Right lobe of liver (tissue), 4 donors: ENCODE measurements at regions not wholly inside any gene's neighbourhood (a gene's known extent, or its start where the extent isn't known, plus 50 kb on each side); places are given as distances from the start of the nearest gene placed in this dataset.

ENCODE experiments used
- POLR2A ChIP-seq: fragments of 450-650 bp; IDR thresholded peaks from one replicate; pipeline ENCODE4 v1.6.1; 2017; ENCODE audit warnings: antibody characterized with exemption, mild to moderate bottlenecking
- TF ChIP-seq, protein P1 (sequence below), 4 donors: fragments of 200-600 bp in 3 of 4; fragments of 450-650 bp in 1 of 4; IDR thresholded peaks; one replicate each; pipeline versions ENCODE4 v1.5.1 to v1.8.0; 2016 to 2022; ENCODE audit warnings: antibody characterized with exemption in 4 of 4, mild to moderate bottlenecking in 2 of 4
- donor health status: DM: no; HTN: no; CAD: no.
- donor health status: DM: no; HTN: no; CAD: no.
- donor health status: DM: no; HTN: yes; CAD: no.

DNA sequence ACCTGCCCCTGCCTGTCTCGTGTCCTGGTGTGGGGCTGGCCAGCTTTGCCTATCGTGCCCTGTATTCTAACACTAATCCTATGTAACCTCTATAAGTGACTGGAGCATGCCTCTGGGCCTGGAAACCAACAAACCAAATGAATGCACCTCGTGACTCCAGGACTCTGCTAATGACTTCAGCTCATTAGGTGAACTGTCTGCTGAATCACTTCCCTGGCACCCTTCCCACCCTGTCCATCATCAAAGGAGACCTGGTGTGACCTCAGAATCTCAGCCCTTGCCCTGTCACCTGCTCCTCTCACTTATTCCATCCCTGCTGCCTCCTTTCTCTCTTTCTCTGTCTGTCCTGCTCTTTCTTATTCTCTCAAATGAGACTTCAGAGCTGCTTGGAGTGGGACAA, 322.4 kb downstream of the CBLN1 start:
- TF ChIP-seq, protein P1, sequence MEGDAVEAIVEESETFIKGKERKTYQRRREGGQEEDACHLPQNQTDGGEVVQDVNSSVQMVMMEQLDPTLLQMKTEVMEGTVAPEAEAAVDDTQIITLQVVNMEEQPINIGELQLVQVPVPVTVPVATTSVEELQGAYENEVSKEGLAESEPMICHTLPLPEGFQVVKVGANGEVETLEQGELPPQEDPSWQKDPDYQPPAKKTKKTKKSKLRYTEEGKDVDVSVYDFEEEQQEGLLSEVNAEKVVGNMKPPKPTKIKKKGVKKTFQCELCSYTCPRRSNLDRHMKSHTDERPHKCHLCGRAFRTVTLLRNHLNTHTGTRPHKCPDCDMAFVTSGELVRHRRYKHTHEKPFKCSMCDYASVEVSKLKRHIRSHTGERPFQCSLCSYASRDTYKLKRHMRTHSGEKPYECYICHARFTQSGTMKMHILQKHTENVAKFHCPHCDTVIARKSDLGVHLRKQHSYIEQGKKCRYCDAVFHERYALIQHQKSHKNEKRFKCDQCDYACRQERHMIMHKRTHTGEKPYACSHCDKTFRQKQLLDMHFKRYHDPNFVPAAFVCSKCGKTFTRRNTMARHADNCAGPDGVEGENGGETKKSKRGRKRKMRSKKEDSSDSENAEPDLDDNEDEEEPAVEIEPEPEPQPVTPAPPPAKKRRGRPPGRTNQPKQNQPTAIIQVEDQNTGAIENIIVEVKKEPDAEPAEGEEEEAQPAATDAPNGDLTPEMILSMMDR (IDR thresholded peaks at IDR 0.05), result no peak
- TF ChIP-seq POLR2A, result no peak
